ENCODE measurements at regions not wholly inside any gene's neighbourhood (a gene's known extent, or its start where the extent isn't known, plus 50 kb on each side); places are given as distances from the start of the nearest gene placed in this dataset.

DNA sequence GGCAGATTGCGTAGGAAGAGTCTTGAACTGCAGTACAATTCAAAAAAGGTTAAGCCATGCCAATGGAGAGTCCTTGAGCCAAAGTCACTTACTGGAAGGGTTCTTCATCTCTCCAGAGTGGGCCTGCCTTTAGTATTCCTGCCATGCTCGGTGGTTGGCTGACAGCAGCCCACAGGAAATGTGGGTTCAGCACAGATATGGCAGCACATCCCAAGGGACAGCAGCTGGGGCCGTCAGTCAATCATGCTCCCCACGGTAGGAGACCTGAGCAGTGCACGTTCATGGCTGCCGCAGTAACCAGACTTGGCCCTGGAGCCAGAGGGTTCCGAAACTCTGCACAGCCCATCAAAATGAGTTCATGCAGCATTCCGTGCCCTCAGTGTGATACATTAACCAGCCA lies 63.6 kb upstream of the SIRPA start:
- TF ChIP-seq, protein P1, sequence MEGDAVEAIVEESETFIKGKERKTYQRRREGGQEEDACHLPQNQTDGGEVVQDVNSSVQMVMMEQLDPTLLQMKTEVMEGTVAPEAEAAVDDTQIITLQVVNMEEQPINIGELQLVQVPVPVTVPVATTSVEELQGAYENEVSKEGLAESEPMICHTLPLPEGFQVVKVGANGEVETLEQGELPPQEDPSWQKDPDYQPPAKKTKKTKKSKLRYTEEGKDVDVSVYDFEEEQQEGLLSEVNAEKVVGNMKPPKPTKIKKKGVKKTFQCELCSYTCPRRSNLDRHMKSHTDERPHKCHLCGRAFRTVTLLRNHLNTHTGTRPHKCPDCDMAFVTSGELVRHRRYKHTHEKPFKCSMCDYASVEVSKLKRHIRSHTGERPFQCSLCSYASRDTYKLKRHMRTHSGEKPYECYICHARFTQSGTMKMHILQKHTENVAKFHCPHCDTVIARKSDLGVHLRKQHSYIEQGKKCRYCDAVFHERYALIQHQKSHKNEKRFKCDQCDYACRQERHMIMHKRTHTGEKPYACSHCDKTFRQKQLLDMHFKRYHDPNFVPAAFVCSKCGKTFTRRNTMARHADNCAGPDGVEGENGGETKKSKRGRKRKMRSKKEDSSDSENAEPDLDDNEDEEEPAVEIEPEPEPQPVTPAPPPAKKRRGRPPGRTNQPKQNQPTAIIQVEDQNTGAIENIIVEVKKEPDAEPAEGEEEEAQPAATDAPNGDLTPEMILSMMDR (IDR thresholded peaks at IDR 0.05; ENCODE audit: insufficient read depth, low read length, poor library complexity, severe bottlenecking), result no peak
- TF ChIP-seq EZH2phosphoT487 (conservative IDR thresholded peaks at IDR 0.05; ENCODE audit: low read length), result no peak
